GM21737 (cell line): ENCODE measurements at regions not wholly inside any gene's neighbourhood (a gene's known extent, or its start where the extent isn't known, plus 50 kb on each side); places are given as distances from the start of the nearest gene placed in this dataset.
"Not testable (repeated sequence)": the region's sequence is repeated elsewhere in the genome, so short reads cannot be mapped to it uniquely, and the experiment has no call there.

Source experiments
- ATAC-seq: cut with Tn5 transposase; IDR thresholded peaks from one replicate; pipeline ENCODE4 v1.9.1; 2021; ENCODE audit warnings: mild to moderate bottlenecking, moderate library complexity; ENCODE audit not compliant: unreplicated experiment

DNA sequence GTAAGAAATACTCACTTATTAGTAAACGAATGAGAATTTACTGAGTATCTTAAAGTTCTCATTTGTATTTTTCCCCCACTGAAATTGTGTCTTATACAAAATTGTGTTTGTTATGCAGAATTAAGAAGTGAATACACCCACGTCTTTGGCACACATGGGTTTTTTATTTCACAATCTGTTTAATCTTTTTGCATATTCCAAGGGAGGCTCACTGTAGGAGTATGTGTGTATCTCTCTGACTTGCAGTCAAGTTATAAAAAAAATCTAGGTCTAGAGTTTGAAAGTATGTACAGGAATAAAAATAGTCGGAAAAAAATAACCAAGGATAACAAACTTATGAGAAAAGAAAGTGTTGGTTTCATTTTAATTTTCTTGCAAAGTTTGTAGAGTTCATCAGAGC is 255.2 kb downstream of the PDCD6IP start:
- no peak for ATAC-seq

- peak; percentile 29 for ATAC-seq
Measured at GRCh38 chr3:34056181-34056910, 257.9 kb downstream of the PDCD6IP start.

GRCh38 chr3:34056951-34057390 is 258.5 kb downstream of the PDCD6IP start:
- peak; percentile 94 for ATAC-seq

- ATAC-seq, result not testable (repeated sequence)
Measured at GRCh38 chr3:34060995-34061394, 262.6 kb downstream of the PDCD6IP start.

DNA sequence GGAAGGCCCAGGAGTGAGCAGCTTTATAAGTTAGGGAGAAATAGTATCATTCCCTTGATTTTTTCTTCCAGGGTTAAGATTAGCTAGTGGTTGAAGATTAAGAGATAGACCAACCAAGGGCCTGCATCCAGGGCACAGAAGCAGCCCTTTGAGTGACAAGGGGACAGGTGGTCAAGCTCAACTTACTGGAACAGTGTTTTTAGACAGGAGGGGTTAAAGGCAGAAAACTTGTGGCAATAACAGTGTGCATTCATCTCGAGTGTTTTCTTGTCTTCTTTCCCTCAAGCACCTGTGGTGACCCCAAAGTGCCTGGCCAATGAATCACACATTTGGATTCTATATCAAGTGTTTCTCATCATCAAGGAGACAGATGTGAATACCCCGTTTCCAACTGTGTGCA is 267.5 kb downstream of the PDCD6IP start:
- ATAC-seq, result no peak

DNA sequence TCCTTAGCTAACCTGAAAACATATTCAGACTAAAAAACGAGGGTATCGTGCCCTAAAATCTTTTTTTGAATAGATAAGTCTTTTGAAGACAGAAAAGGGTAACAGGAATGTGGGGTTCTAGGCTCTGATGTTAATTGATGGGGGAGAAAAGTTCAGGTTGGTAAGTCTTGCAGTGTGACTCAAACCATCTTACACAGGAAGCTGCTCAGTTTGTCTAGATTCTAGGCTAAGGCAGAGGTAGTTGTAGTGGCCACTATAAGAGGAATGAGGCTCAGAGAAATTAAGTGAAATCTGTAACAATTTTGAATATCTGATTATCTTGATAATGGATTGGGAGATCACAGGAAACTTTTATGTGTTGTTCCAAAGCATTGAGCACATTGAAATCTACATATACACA is 267.9 kb downstream of the PDCD6IP start:
- no peak for ATAC-seq

GRCh38 chr3:34066999-34067398 is 268.6 kb downstream of the PDCD6IP start:
- ATAC-seq, result no peak

GRCh38 chr3:34067536-34068051 is 269.2 kb downstream of the PDCD6IP start:
- no peak for ATAC-seq

- ATAC-seq, result no peak
Measured at GRCh38 chr3:34068505-34068904, 270.1 kb downstream of the PDCD6IP start.

GRCh38 chr3:34070831-34071585 is 272.6 kb downstream of the PDCD6IP start:
- ATAC-seq, result no peak

DNA sequence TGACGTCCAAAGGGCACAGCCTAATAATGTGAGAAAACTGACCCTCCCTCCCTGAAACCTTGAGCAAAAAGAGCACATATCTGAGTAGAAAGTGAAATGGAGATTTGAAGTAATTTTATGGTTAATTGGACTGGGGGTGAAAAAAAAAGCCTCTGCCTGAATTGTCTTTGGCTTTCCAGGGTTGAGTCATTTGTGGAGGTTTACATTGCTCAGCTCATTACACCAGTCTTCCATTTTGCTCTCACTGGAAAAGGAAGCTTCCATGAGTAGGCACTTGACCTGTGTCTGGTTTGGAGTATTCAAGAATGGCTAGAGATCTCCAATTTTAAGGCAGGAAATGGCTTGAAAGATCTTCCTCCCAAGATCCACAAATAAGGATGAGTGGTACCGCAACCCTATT is 273.9 kb downstream of the PDCD6IP start:
- no peak for ATAC-seq

DNA sequence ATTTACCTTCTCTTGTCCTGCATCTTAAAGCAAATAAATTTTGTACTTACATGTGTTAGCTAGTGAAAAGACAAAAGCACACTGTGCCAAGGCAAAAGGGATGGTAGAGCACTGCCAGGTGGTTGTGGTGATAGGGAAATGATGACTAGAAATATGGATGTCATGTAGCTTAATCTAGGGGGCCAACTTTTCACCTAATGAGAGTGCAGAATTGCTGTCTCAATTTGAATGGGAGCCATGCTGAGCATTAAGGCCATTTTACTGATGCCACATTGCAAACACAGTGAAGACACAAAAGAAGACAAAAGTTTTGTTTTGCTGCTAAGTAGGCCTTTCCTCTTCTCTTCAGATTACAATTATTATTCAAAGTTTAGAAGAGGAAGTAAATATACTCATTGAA is 274.7 kb downstream of the PDCD6IP start:
- no peak for ATAC-seq

DNA sequence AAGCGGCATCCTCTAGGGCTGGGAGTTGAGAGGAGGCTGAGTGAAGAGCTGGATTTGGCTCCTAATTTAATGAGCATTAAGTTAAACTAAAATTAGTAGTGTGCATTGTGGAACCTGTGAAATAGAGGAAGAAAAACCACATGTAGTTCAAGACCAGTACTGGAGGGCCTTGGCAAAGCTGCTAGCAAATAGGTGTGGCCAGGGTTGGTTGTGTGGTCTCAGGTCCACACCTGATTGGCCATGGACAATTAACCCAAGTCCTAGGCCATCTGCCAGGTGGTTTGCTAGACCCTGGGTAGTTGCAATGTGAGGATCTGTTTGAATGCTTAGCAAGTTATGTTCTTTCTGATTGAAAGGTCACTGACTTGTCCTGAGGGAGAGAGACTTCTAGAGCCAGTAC is 275.5 kb downstream of the PDCD6IP start:
- ATAC-seq, result no peak

- no peak for ATAC-seq
Measured at GRCh38 chr3:34075975-34076374, 277.5 kb downstream of the PDCD6IP start.

- peak; percentile 52 for ATAC-seq
Measured at GRCh38 chr3:34077417-34078195, 279.2 kb downstream of the PDCD6IP start.

DNA sequence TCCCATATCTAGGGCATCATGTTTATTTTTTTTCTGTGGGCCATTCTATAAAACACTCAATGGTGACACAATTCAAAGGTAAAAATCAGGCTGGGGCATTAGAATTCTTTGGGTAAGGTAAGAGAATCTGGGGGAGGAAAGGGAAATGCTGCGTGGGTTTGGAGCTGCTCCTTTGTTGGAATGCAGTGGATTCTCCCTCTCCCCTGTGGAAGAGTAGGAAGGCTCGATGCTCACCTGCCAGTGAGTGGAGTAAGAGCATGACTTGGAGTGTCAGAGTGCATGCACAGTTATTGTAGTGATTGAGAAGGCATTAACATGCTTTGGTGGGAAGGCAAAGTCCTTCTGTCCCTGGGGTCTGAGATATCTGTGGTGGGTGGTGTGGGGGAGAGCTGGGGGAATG is 280.0 kb downstream of the PDCD6IP start:
- no peak for ATAC-seq

DNA sequence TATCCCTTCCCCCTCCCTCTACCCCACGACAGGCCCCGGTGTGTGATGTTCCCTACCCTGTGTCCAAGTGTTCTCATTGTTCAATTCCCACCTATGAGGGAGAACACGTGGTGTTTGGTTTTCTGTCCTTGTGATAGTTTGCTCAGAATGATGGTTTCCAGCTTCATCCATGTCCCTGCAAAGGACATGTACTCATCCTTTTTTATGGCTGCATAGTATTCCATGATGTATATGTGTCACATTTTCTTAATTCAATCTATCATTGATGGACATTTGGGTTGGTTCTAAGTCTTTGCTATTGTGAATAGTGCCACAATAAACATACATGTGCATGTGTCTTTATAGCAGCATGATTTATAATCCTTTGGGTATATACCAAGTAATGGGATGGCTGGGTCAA is 281.4 kb downstream of the PDCD6IP start:
- ATAC-seq, result not testable (repeated sequence)

- ATAC-seq, result not testable (repeated sequence)
Measured at GRCh38 chr3:34090379-34090778, 291.9 kb downstream of the PDCD6IP start.

- ATAC-seq, result no peak
Measured at GRCh38 chr3:34090876-34091275, 292.4 kb downstream of the PDCD6IP start.

GRCh38 chr3:34094280-34094679 is 295.9 kb downstream of the PDCD6IP start:
- not testable (repeated sequence) for ATAC-seq

GRCh38 chr3:34102288-34102687 is 303.9 kb downstream of the PDCD6IP start:
- no peak for ATAC-seq
